HCT116 (cell line): ENCODE measurements at regions not wholly inside any gene's neighbourhood (a gene's known extent, or its start where the extent isn't known, plus 50 kb on each side); places are given as distances from the start of the nearest gene placed in this dataset.

Experiments used
- ATAC-seq: fragments of 200-7000 bp; cut with Tn5 transposase; 2 replicates; pipeline ENCODE4 v1.9.1; 2020; ENCODE audit warnings: mild to moderate bottlenecking, moderate library complexity
- BruUV-seq: library from RNA; stranded (reverse); fragments of 400-500 nt; replicated peaks from 2 replicates; lab custom pipeline; 2021; lab: Mats Ljungman, UMichigan
- CTCF ChIA-PET: fragments of 300-600 bp; sonication (Branson Sonifier 250); formaldehyde crosslinking; loops from one replicate; lab custom pipeline; 2021; ENCODE audit warnings: antibody characterized with exemption; lab: Charles Lee
- POLR2A ChIA-PET: fragments of 300-600, 350-600 bp; sonication (Branson Sonifier 250); formaldehyde crosslinking; loops from one replicate; lab custom pipeline; 2021; ENCODE audit warnings: antibody characterized with exemption; lab: Charles Lee
- RAD21 ChIA-PET, 2 experiments: fragments of 300-600 bp; sonication (Branson Sonifier 250); formaldehyde crosslinking; loops; one replicate each; lab custom pipeline; 2023; ENCODE audit warnings: low total read pairs in 2 of 2; ENCODE audit not compliant: uncharacterized antibody in 2 of 2, unreplicated experiment in 2 of 2, low non-redundant PET in 1 of 2; lab: Charles Lee
- DNase-seq: peaks from one replicate; pipeline ENCODE4 v3.0.0-alpha.2; 2010; ENCODE audit warnings: low read depth, low spot score
- H2AFZ ChIP-seq: fragments of 200-600 bp; shearing (Covaris generic), sonication (generic); 2 replicates; pipeline ENCODE4 v1.6.1; 2017; ENCODE audit warnings: low read depth, mixed run types, mixed read lengths, antibody characterized with exemption, low read length; ENCODE audit not compliant: poor library complexity, severe bottlenecking
- H3K27ac ChIP-seq: 2 replicates; pipeline ENCODE4 v1.5.1; 2012; ENCODE audit warnings: low read depth, low read length
- H3K27me3 ChIP-seq: fragments of 200-600 bp; sonication (generic); 2 replicates; pipeline ENCODE4 v1.6.1; 2016; ENCODE audit warnings: mixed run types, low read length, mixed read lengths; ENCODE audit not compliant: insufficient read depth
- H3K36me3 ChIP-seq, 2 experiments: fragments of 200-500 bp in 1 of 2; fragments of 200-600 bp in 1 of 2; sonication (Bioruptor generic) in 1 of 2; sonication (generic) in 1 of 2; 2 replicates each; pipeline versions ENCODE4 v1.5.1 to v1.6.1; 2014 to 2016; ENCODE audit warnings: low read length in 2 of 2, inconsistent platforms in 1 of 2, mixed read lengths in 1 of 2, mixed run types in 1 of 2; ENCODE audit not compliant: insufficient read depth in 2 of 2, control insufficient read depth in 1 of 2
- H3K4me1 ChIP-seq, 2 experiments: fragments of 200-600 bp in 1 of 2; sonication (generic) in 1 of 2; 2 replicates each; pipeline versions ENCODE4 v1.5.1 to v1.6.1; 2012 to 2017; ENCODE audit warnings: low read length in 2 of 2, inconsistent platforms in 1 of 2, mild to moderate bottlenecking in 1 of 2, mixed read lengths in 1 of 2, mixed run types in 1 of 2, moderate library complexity in 1 of 2; ENCODE audit not compliant: insufficient read depth in 2 of 2, control insufficient read depth in 1 of 2
- H3K4me2 ChIP-seq: fragments of 200-600 bp; sonication (generic); 2 replicates; pipeline ENCODE4 v1.6.1; 2017; ENCODE audit warnings: mixed run types, low read length, mixed read lengths
- H3K4me3 ChIP-seq, 2 experiments: fragments of 200-600 bp in 1 of 2; sonication (generic) in 1 of 2; replicated peaks in 1 of 2; 2 replicates each; pipeline ENCODE4 v1.5.1; 2011 to 2016; ENCODE audit warnings: low read length in 2 of 2, control low read depth in 1 of 2, low read depth in 1 of 2, mild to moderate bottlenecking in 1 of 2, mixed read lengths in 1 of 2, mixed run types in 1 of 2
- H3K79me2 ChIP-seq: fragments of 200-600 bp; sonication (generic); 2 replicates; pipeline ENCODE4 v1.6.1; 2017; ENCODE audit warnings: mild to moderate bottlenecking, mixed run types, low read length, moderate library complexity, mixed read lengths; ENCODE audit not compliant: insufficient read depth
- H3K9ac ChIP-seq: fragments of 200-600 bp; sonication (generic); 2 replicates; pipeline ENCODE4 v1.6.1; 2016; ENCODE audit warnings: low read length, mixed read lengths
- H3K9me2 ChIP-seq: fragments of 200-600 bp; sonication (generic), shearing (Covaris generic); 2 replicates; pipeline ENCODE4 v1.6.1; 2017; ENCODE audit warnings: mixed run types, mild to moderate bottlenecking, moderate library complexity; ENCODE audit not compliant: insufficient read depth
- H3K9me3 ChIP-seq, 2 experiments: fragments of 200-500 bp in 1 of 2; fragments of 200-600 bp in 1 of 2; sonication (Bioruptor generic) in 1 of 2; sonication (generic) in 1 of 2; 2 replicates each; pipeline ENCODE4 v1.6.1; 2014 to 2017; ENCODE audit warnings: low read length in 2 of 2, mixed read lengths in 2 of 2, inconsistent platforms in 1 of 2, low read depth in 1 of 2, mild to moderate bottlenecking in 1 of 2, mixed run types in 1 of 2, moderate library complexity in 1 of 2; ENCODE audit not compliant: control insufficient read depth in 1 of 2, insufficient read depth in 1 of 2
- H4K20me1 ChIP-seq: fragments of 200-600 bp; sonication (generic), shearing (Covaris generic); 2 replicates; pipeline ENCODE4 v1.6.1; 2017; ENCODE audit warnings: mixed run types, mild to moderate bottlenecking, moderate library complexity; ENCODE audit not compliant: insufficient read depth
- ATF3 ChIP-seq: IDR thresholded peaks from 2 replicates; pipeline ENCODE4 v1.6.1; 2012
- CBX3 ChIP-seq: IDR thresholded peaks from 2 replicates; pipeline ENCODE4 v1.6.1; 2012; ENCODE audit warnings: low read depth
- EGR1 ChIP-seq: IDR thresholded peaks from 2 replicates; pipeline ENCODE4 v1.6.1; 2012; ENCODE audit warnings: low read depth
- ELF1 ChIP-seq: IDR thresholded peaks from 2 replicates; pipeline ENCODE4 v1.6.1; 2012; ENCODE audit warnings: low read depth, borderline replicate concordance
- EZH2 ChIP-seq: fragments of 200-600 bp; sonication (generic); IDR thresholded peaks from 2 replicates; pipeline ENCODE4 v1.6.1; 2017; ENCODE audit warnings: antibody characterized with exemption, mixed run types
- EZH2phosphoT487 ChIP-seq: fragments of 200-600 bp; IDR thresholded peaks from 2 replicates; pipeline ENCODE4 v1.6.1; 2018; ENCODE audit warnings: antibody characterized with exemption, borderline replicate concordance
- JUND ChIP-seq: IDR thresholded peaks from 2 replicates; pipeline ENCODE4 v1.6.1; 2012
- SIN3A ChIP-seq: IDR thresholded peaks from 2 replicates; pipeline ENCODE4 v1.6.1; 2012; ENCODE audit warnings: low read depth
- SRF ChIP-seq: IDR thresholded peaks from 2 replicates; pipeline ENCODE4 v1.6.1; 2012; ENCODE audit warnings: low read depth
- TCF7L2 ChIP-seq: IDR thresholded peaks from 2 replicates; pipeline ENCODE4 v1.7.0; 2011; ENCODE audit warnings: borderline replicate concordance, inconsistent platforms; ENCODE audit not compliant: insufficient read depth, insufficient read length; ENCODE audit errors: extremely low read depth
- intact Hi-C: fragments of 100-400 bp; cut with micrococcal nuclease; formaldehyde crosslinking; loops from 2 replicates; pipeline ENCODE4 v1.10.0; 2022
- TF ChIP-seq, protein P1 (sequence below): IDR thresholded peaks from 2 replicates; pipeline ENCODE4 v1.6.1; 2012

GRCh38 chr3:86814918-86815655, 175.9 kb downstream of the VGLL3 start:
- no peak overlapping the region for H2AFZ ChIP-seq
- no peak overlapping the region for H3K9ac ChIP-seq
- TF ChIP-seq TCF7L2 (no peak), EGR1 (no peak), ATF3 (no peak)
- TF ChIP-seq, protein P1, sequence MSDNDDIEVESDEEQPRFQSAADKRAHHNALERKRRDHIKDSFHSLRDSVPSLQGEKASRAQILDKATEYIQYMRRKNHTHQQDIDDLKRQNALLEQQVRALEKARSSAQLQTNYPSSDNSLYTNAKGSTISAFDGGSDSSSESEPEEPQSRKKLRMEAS = no peak
- CTCF ChIA-PET = no interaction called here
- RAD21 ChIA-PET = no interaction called here
- DNase-seq (no peak), ATAC-seq (no peak)
- H4K20me1 ChIP-seq = no peaks in the 10 kb centered on the region
- H3K4me1 ChIP-seq = no peaks in the 10 kb centered on the region
- no peaks in the 10 kb centered on the region for H3K27me3 ChIP-seq
- H3K79me2 ChIP-seq = no peaks in the 10 kb centered on the region
- no peak overlapping the region for H3K4me3 ChIP-seq
- no peaks in the 10 kb centered on the region for H3K36me3 ChIP-seq
- no peaks in the 10 kb centered on the region for H3K9me3 ChIP-seq
- BruUV-seq = no TSS peak
- H3K27ac ChIP-seq = no peak overlapping the region
- POLR2A ChIA-PET = no interaction called here
- H3K9me2 ChIP-seq = no peaks in the 10 kb centered on the region
- no peak overlapping the region for H3K4me2 ChIP-seq
- intact Hi-C loops = no loop called here

- DNase-seq = no peak
- POLR2A ChIA-PET = no interaction called here
- Histone ChIP-seq H4K20me1 (no peaks in the 10 kb centered on the region), H3K36me3 (no peaks in the 10 kb centered on the region), H3K9me3 (no peaks in the 10 kb centered on the region), H2AFZ (no peak overlapping the region), H3K4me3 (no peak overlapping the region), H3K4me2 (no peak overlapping the region), H3K4me1 (no peaks in the 10 kb centered on the region), H3K79me2 (no peaks in the 10 kb centered on the region), H3K9me2 (no peaks in the 10 kb centered on the region), H3K27ac (no peak overlapping the region), H3K9ac (no peak overlapping the region), H3K27me3 (no peaks in the 10 kb centered on the region)
- no TSS peak for BruUV-seq
- RAD21 ChIA-PET = no interaction called here
- intact Hi-C loops = no loop called here
- CTCF ChIA-PET = no interaction called here
- TF ChIP-seq ATF3 (no peak), TCF7L2 (no peak), EGR1 (no peak), ELF1 (no peak), JUND (no peak), SIN3A (no peak), SRF (no peak), EZH2 (no peak), EZH2phosphoT487 (no peak), CBX3 (no peak)
- ATAC-seq = no peak
Observed at GRCh38 chr3:86814321-86814720, 176.6 kb downstream of the VGLL3 start.
